Putamen (tissue), 1 donor: ENCODE measurements at regions not wholly inside any gene's neighbourhood (a gene's known extent, or its start where the extent isn't known, plus 50 kb on each side); places are given as distances from the start of the nearest gene placed in this dataset.
A peak's percentile ranks its signal among the peaks of the same experiment; 100 is the strongest.

Experiments
- DNase-seq: peaks from one replicate; pipeline ENCODE4 v3.0.0-alpha.2; 2016; ENCODE audit warnings: low spot score

DNA sequence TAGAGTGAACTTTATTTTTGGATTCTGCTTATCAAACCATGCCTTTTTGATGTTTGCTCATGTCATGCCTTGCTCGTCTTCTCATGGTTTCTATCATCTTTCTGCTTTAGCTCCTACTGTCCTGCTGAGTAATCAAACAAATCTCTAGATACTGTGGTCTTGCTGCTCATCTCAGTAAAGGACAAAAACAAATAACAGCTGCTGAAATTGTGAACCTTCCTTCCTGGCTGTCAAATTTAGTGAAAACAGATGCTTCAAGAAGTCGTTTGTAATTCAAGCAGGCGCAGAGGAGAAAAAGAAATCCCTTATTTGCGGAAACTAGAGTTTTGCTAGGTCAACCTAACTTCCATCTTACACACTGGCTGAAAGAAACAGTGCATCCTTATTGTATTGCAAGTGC is 616.1 kb upstream of the ALCAM start:
- DNase-seq, result no peak

DNA sequence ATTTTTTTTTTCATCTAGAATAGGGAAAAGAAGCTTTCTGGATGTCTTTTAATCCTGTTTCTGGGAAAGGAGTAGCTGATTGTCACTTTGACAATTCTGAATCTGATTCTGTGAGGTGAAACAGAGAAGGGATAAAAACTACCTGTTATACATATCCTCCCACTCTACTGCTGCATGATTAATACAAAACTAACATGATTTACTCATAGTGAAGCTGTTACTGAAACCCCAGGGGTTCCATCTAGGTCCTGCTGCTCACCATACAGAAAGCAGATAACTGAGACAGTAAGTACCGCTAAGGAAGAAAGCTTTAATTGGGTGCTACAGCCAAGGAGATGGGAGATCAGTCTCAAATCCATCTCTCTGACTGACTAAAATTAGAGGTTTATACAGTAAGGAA is 610.9 kb upstream of the ALCAM start:
- no peak for DNase-seq

GRCh38 chr3:104763007-104763406 is 603.7 kb upstream of the ALCAM start:
- peak; percentile 55 for DNase-seq

DNA sequence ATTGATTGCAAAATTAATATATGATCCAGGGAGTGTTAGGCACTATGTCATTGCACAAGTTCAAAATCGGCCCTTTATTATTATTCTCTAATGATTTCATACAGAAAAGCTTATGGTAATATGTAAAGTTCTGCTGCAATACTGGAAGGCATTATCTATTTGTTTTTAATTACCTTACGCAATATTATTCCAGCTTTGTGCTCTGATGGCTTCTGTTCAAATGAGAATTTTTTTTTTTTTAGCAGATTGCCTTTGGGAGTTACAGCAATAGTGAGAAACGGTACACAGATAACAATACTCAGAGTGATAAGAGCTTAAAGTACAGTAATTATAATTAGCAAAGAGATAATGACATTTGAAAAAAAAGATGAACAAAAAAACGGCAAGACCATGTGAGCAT is 602.2 kb upstream of the ALCAM start:
- no peak for DNase-seq

DNA sequence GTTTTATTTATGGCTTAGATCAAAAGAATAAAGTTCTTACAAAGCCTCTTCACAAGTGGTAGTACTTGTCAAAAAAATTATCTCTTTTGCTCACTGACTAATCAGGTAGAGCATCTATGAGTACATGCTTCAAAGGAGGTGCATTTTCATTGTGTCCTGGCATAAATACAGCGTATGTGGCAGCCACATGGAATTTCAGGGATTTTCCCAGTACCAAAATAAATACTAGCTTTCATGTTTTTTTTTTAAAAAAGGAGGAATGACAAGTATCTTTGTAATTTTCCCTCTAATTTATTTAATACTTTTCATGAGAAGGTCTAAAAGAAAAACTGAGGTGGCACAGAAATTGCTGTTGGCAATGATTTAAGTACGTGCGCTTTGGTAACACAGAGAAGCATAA is 597.8 kb upstream of the ALCAM start:
- no peak for DNase-seq

GRCh38 chr3:104779324-104779723 is 587.4 kb upstream of the ALCAM start:
- DNase-seq, result no peak

- no peak for DNase-seq
Measured at GRCh38 chr3:104781112-104781511, 585.6 kb upstream of the ALCAM start.

DNA sequence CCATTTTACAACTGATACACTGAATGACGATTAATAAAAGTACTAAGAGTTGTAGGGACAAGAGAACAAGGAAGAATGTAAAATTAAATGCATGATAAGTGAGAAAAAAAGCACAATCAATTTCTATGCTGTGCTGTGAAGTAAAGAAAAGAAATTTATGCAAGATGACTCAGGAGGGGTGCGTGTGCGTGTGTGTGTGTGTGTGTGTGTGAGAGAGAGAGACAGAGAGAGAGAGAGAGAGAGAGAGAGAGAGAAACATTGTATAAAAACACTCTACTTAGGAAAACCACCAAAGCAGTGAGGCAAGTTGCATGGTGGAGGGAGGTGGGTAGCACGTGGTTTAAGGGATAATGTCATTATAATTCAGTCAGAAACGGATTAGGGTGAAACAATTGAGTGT is 580.8 kb upstream of the ALCAM start:
- DNase-seq, result no peak

DNA sequence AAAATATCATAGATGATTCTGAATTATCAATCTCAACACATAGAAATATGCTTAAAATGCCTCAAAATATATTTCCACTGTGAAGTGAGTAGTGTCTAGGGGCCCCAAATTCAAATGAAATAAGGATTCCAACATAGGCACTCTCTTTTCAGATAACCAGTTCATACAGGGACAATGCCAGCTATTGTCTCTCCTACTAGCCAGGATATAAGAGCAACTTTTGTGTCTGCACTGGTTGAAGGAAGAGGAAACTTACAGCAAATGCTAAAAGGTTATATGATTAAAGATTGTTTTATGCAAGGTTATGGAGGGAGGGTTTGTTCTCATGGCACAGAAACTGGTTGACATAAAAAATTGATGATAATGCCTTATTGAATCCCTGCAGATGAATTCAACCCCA is 579.4 kb upstream of the ALCAM start:
- no peak for DNase-seq

GRCh38 chr3:104788807-104789206 is 577.9 kb upstream of the ALCAM start:
- DNase-seq, result no peak

DNA sequence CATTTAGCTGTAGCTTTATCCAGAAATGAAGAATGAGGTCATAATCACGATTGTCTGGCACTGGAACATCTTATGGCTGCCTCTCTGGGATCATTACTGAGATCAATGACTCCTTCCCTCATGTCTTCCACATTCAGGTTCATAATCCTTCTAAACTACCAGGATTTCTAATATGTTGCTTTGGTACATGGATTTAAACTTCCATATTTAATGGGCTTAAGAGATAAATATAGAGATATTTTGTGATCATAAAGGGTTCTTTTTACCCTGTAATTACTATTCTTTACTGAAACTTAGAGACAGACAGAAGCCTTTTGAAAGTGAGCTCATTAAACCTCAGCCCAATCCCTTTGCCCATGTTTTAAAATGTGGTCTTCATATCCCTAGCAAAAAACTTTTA is 575.4 kb upstream of the ALCAM start:
- DNase-seq, result no peak

- DNase-seq, result no peak
Measured at GRCh38 chr3:104796556-104796955, 570.2 kb upstream of the ALCAM start.

DNA sequence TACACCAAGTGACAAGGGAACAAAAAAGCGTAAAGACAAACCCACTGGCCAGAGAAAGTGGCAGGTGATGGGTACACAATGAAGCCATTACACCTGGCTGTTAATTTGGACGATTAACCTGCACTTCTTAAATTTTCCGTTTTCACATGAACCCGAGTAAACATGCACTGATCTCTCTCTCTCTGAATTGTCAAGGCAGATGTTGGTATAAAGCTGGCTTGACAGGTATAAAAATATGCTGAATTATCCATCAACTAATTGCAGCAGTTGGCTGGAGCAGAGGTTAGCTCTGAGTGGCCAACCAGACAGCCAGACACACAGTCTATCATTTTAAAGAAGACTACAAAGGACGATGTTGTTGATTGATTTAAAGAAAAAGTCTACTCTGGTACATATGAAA is 561.7 kb upstream of the ALCAM start:
- no peak for DNase-seq

DNA sequence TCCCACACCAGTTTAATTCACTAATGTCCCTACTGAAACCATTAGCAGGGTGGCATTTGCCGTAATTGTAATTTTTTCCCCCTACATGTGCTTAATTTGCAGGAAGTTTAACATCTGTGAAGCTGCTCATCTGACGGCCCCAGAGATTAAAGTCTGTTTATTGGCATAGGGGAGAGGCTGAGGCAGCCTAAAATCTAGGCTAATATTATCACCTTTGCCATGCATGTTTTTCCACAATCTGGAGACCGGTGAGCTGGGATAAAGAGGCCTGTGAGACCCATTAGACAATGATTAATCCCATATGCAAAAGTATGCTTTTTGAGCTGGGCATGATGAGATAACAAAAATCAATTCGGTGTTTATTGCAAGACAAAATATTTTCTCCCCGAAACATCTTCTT is 561.2 kb upstream of the ALCAM start:
- DNase-seq, result no peak

GRCh38 chr3:104810896-104811295 is 555.8 kb upstream of the ALCAM start:
- DNase-seq, result no peak

DNA sequence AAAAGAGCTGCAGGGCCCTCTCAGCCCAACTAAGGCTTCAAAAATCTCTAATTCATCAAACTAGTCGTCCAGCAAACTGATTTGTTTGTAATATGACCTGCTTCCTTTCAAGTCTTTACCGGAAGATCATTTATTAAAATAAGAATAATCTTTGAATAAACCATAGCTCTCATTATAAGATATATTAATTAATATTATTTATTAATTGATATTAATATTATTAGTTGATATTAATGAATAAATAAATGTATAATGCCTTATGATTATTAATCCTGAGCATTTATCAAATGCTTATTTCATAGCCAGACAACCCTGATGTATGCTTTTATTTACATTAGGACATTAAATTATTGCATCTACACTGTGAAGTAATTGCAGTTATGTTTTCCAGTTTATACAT is 550.7 kb upstream of the ALCAM start:
- no peak for DNase-seq

DNA sequence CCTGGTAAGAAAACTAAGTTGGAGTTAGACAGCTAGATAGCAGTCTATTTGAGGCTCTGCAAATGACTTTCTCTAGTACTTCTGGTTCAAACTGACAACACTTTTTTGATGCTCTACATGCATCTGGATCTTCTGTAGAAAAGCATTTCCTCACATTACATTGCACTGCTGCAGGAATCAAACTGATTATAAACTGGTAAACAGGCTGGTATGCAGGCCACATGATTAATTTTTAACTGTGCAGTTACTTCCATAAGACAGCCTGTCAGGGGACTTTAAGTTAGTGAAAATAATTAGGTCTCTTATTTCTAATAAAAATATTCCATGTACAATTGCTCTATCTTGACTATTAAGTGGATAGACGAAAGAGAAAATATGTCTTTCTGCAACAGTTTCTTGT is 550.0 kb upstream of the ALCAM start:
- DNase-seq, result no peak

- no peak for DNase-seq
Measured at GRCh38 chr3:104819333-104819732, 547.4 kb upstream of the ALCAM start.

- no peak for DNase-seq
Measured at GRCh38 chr3:104820959-104821358, 545.8 kb upstream of the ALCAM start.

DNA sequence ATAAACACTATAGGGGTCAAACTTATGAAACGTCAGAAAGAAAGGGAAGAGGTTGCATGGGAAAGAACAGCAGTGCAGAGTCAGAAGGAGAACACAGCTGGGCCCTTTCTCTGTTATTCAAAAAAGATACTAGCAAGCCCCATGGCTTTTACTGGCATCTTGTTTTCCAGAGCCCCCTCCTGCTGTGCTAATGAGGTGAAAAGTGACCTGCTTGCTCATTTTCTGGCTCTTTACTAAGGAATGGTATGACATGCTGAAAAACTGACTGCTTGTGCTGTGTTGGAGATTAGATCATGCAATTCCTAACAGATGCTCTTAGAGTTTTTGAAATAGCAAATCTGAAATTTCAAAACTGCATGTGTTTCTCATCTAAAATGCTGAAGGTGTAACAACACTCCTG is 541.6 kb upstream of the ALCAM start:
- DNase-seq, result no peak

GRCh38 chr3:104831071-104831470 is 535.6 kb upstream of the ALCAM start:
- DNase-seq, result no peak

- DNase-seq, result no peak
Measured at GRCh38 chr3:104832530-104832929, 534.2 kb upstream of the ALCAM start.

- no peak for DNase-seq
Measured at GRCh38 chr3:104835376-104835775, 531.3 kb upstream of the ALCAM start.

DNA sequence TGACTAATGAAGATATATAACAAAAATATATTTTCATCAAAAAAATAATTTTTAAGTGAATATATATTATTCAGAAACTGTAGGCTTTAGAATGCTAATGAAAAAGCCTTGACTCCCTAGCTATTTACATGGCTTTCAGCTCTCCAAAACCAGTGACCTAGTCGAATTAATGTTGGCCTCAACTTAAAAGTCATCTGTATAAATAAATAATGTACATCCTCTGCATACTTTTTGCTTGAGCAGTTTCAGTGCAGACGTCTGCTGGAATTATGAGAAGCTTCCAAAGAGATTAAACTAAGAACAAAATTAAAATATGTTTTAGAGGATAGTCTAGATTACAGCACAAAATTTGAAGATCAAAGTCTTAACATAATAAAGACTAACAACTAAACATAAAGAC is 520.4 kb upstream of the ALCAM start:
- no peak for DNase-seq

DNA sequence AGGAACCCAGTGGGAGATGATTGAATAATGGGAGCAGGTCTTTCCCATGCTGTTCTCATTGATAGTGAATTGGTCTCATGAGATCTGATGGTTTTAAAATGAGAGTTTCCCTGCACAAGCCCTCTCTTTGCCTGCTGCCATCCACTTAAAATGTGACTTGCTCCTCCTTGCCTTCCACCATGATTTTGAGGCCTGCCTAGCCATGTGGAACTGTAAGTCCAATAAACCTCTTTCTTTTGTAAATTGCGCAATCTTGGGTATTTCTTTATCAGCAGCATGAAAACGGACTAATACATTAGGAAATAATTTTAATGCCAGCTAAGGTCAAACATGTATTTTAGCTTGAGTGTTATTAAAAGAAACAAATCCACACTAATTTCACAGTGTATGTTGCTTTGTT is 517.6 kb upstream of the ALCAM start:
- no peak for DNase-seq
